ENCODE measurements at regions not wholly inside any gene's neighbourhood (a gene's known extent, or its start where the extent isn't known, plus 50 kb on each side); places are given as distances from the start of the nearest gene placed in this dataset.

DNA sequence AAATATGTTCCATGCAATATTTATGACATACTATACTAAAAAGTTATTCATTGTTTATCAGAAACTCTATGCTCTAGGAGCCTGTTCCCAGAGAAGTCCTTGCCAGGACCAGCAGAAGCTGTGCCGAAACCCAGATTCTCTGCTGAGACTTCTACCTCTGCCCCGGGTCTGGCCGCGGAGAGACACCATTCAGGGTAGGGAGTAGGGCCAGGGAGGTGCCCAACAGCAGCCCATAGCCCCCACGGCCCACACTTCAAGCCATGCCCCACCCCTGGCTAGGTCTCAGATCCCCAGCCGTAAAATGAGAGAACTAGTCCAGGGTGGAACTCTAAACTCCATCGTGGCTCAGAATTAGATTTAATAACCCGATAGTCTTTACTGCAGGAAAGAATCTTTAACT, 102.9 kb downstream of the ZFP36L2 start:
- TF ChIP-seq CTCF (conservative IDR thresholded peaks at IDR 0.05; ENCODE audit: low read depth in 2 of 2) = no peak
- no peak for TF ChIP-seq EZH2 (IDR thresholded peaks at IDR 0.05; ENCODE audit: low read depth, unreplicated experiment)
- no peak for TF ChIP-seq EZH2phosphoT487 (IDR thresholded peaks at IDR 0.05; ENCODE audit: unreplicated experiment)
- no peak for TF ChIP-seq POLR2AphosphoS5 (IDR thresholded peaks at IDR 0.05; ENCODE audit: low read depth)
- TF ChIP-seq ETS1 (IDR thresholded peaks at IDR 0.05) = no peak
- TF ChIP-seq CREB1 (CRISPR knock-in tag; IDR thresholded peaks at IDR 0.05; ENCODE audit: low read depth) = no peak
- no peak for TF ChIP-seq JUNB (IDR thresholded peaks at IDR 0.05; ENCODE audit: unreplicated experiment)

All from GM23338 (cell line).